Ovary (tissue), 3 donors: ENCODE measurements at regions not wholly inside any gene's neighbourhood (a gene's known extent, or its start where the extent isn't known, plus 50 kb on each side); places are given as distances from the start of the nearest gene placed in this dataset.

Experiments
- CTCF ChIP-seq, 3 donors: fragments of 450-650 bp in 2 of 3; fragments of 200-600 bp in 1 of 3; IDR thresholded peaks; one replicate each; pipeline versions ENCODE4 v1.5.1 to v1.8.0; 2016 to 2022; ENCODE audit warnings: antibody characterized with exemption in 3 of 3, mild to moderate bottlenecking in 1 of 3
- EP300 ChIP-seq: sonication (generic); formaldehyde crosslinking; IDR thresholded peaks from one replicate; pipeline ENCODE4 v1.6.1; 2017; ENCODE audit warnings: antibody characterized with exemption
- POLR2A ChIP-seq: fragments of 450-650 bp; IDR thresholded peaks from one replicate; pipeline ENCODE4 v1.6.1; 2017; ENCODE audit warnings: antibody characterized with exemption, mild to moderate bottlenecking, moderate library complexity
- donor health status: DM: no; HTN: no; CAD: no.

DNA sequence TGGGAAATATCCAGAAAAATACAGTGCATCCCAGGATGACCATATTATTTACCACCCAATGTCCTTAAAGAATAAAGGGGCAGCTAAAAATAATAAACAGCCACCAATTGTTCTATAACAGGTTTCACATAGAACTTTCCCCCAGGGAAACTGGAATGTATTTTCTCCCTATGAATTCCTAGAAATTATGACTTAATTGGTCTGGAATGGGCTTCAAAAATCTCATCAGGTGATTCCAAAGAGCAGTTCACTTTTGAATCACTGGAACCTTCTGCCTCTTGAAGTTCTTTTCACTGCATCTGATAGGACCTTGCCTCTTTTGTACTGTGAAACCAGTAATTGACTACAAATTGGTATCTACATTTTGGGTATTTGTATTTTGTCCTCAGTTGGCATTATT is 119.3 kb downstream of the ZNF330 start:
- TF ChIP-seq CTCF (IDR thresholded peaks at IDR 0.05) (no peak), EP300 (no peak), POLR2A (no peak)
